ENCODE measurements at regions not wholly inside any gene's neighbourhood (a gene's known extent, or its start where the extent isn't known, plus 50 kb on each side); places are given as distances from the start of the nearest gene placed in this dataset.

DNA sequence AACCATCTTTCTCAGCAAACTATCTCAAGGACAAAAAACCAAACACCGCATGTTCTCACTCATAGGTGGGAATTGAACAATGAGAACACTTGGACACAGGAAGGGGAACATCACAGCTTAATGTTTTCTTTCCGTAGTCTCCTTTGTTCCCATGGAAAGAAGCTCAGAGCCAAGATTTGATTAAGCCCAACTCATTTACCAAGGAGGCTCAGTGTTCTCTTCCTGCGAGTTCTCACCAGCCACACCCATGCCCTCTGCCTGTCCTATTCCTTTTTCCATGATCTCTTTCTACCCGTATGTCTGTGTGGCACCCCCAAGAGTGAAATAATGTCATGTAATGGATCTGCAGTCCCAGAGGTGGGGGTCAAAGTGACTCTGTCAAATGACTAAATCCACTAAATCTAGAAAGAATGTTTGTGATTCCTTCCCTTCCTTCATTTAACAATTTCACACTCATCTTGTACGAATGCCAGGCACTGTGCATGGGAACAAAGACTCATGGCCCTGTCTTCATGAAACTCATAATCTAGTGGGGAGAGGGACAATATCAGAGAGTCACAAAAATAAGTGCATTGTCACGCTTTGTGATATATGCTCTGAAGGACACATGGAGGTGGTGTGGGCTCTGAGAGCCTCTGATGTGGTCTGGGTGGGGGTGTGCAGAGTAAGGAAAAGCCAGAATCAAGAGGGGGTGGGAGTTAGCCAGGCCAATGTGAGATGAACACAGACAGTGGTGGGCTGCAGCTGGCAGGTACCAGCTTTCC lies 292.1 kb downstream of the CDC5L start:
- no peak for DNase-seq (ENCODE audit: low read depth)

DNA sequence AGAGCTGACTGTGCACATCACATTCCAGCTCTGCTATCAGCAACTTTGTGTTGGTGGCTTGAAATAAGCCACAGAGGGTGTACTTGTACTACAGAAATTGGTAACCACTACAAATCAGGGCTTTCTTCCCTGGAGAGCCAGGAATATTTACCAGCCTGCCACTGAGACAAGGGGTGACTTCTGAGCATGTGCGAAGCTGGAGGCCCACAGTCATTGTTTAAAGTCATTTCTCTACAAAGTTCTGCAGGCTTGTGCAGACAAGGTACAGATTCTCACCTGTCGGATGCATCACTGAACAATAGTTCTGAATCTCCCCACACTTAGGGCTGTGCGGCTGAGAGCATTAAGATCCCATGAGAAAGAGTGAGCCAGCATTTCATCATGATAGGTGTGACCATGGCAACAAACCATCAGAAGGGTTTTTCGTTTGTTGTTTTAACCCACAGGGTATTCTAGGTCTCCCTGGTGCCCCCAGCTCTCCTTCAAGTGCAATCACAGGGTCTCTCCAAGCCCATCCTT lies 292.8 kb downstream of the CDC5L start:
- DNase-seq (ENCODE audit: low read depth): no peak

- DNase-seq (ENCODE audit: low read depth): no peak
These were observed 294.3 kb downstream of the CDC5L start for GRCh38 chr6:44681761-44682160.

DNA sequence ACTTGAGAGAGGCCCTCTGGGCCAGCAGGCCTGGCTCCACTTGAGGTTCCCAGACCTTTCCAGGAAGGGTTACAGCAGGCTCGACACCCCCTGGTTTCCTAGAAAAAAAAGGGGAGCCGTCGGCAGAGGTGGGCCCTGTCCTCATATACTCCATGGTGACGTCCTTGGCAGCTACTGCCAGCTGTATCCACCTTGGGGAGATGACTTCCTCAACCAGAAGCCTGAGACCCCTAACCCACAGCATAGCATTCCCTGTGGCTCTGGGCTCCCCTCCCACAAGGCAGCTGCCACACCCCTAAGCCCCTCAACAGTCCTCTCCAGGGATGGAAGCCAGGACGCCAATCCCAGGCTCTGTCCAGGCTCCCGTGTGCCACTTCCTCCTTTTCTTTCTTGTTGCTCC lies 294.8 kb downstream of the CDC5L start:
- DNase-seq (ENCODE audit: low read depth): no peak

- no peak for DNase-seq (ENCODE audit: low read depth)
These were observed 295.7 kb downstream of the CDC5L start for GRCh38 chr6:44682987-44683779.

DNA sequence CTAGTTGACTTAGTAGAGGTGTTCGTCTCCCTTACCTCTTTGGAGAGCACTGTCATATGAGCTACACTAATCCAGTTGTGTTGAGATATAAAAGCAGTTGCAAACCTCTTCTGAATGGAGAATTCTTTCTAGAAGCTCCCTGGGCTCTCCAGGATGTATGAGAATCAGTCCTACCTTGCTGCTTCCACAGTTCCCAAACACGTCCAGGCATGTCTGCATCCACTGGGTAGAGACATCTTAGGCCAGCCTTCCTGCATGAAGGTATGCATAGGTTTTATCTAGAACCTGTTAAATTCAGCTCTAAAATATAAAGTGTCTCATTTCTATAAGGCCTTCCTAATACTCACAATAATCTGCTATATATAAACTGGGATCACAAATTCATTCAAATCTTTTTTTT lies 297.7 kb downstream of the CDC5L start:
- DNase-seq (ENCODE audit: low read depth): no peak

DNA sequence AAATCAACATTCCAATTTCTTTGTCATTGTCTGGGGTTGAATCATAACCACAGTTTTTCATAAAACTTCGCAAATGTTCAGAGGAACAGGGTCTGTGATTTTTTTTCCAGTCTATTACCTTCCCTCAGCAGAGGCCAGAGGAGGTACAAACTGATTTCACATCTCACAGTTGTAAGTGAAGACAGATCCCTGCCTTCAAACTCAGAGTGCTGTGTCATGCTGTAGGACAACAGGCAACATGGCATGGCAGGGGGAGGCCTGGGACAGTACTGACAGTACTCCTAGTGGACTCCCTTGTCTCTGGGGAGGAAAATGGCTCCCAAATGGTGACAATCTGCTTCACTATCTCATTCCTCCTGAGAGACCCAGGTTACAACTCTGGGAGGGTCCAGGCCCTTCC lies 308.6 kb downstream of the CDC5L start:
- no peak for DNase-seq (ENCODE audit: low read depth)

- DNase-seq (ENCODE audit: low read depth): no peak
These were observed 309.2 kb downstream of the CDC5L start for GRCh38 chr6:44696686-44697085.

DNA sequence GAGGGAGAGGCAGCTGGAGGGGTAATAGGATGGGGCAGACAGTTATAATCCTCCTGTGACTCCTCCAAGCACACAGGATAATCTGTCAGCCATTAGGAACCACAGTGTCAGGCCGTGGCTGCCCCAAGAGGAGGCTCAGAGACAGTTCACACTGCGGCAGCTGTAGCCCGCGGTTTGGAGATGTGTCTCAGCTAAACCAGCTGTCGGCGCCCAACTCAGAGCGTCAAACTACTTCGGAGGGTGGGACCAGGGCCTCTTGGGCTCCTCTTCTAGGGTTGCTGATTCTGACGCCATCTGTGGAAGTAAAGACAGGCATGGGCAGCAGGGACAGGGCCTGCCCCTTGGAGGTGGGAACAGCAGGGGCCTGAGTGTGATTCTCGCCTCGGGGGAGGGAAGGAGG lies 309.8 kb downstream of the CDC5L start:
- DNase-seq (ENCODE audit: low read depth): no peak

- DNase-seq (ENCODE audit: low read depth): no peak
These were observed 311.1 kb downstream of the CDC5L start for GRCh38 chr6:44698602-44699001.

DNA sequence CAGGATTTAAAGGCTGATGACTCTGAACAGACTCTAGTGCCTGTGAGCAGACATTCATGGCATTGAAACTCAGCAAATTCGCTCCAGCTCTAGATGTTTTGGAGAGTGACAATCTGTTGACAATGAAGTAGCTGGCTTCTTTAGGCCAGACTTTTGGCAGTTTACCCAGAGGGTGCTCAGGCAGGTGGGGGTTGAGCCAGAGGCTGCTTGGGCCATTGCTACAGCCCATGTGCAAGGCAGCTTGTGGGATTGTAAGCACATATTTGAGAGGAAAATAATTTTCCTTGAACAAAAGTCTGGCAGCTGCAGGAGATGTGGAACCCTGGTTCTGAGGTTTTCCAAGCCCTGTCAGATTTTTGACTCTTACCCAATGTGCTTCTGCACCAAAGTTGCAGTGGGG lies 311.6 kb downstream of the CDC5L start:
- DNase-seq (ENCODE audit: low read depth): no peak

DNA sequence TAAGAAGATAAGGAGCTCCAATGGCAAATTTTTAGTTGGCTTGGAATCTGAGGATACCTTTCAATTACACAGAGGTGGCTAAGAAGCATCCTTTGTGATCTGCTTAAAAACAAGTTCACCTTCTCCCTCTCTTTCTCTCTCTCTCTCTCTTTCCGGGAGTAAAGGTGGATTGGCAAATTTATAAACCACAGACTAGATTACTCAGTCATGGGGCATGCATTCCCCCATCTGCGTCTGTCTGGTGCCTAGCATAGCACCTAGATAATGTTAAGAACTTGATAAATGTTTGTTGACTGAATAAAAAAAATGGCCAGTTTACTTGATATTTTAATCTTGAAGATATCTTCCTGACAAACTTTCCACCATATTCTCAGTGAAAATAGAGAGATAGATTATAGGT lies 312.3 kb downstream of the CDC5L start:
- DNase-seq (ENCODE audit: low read depth): no peak

DNA sequence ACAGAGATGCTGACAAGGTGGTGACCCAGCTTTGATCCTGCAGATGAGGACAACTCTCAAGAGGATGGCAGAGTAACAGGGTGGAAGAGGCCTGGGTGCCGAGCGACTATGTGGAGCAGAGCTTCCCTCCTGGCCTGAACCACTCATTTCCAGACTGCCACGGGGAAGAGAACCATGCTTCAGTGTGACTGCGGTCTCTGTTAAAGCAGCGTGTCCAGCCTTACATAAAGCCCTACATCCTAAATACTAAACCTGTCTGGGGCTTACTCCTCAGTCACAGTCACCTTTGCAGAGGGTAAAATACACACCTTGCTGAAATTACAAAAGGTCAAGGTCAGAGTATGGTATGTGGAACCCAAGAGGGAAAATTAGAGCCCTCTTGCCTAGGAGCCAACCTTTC lies 312.9 kb downstream of the CDC5L start:
- DNase-seq (ENCODE audit: low read depth): no peak

- no peak for DNase-seq (ENCODE audit: low read depth)
These were observed 313.6 kb downstream of the CDC5L start for GRCh38 chr6:44701038-44701636.

- DNase-seq (ENCODE audit: low read depth): no peak
These were observed 314.2 kb downstream of the CDC5L start for GRCh38 chr6:44701637-44702101.

- DNase-seq (ENCODE audit: low read depth): no peak
These were observed 314.8 kb downstream of the CDC5L start for GRCh38 chr6:44702292-44702691.

DNA sequence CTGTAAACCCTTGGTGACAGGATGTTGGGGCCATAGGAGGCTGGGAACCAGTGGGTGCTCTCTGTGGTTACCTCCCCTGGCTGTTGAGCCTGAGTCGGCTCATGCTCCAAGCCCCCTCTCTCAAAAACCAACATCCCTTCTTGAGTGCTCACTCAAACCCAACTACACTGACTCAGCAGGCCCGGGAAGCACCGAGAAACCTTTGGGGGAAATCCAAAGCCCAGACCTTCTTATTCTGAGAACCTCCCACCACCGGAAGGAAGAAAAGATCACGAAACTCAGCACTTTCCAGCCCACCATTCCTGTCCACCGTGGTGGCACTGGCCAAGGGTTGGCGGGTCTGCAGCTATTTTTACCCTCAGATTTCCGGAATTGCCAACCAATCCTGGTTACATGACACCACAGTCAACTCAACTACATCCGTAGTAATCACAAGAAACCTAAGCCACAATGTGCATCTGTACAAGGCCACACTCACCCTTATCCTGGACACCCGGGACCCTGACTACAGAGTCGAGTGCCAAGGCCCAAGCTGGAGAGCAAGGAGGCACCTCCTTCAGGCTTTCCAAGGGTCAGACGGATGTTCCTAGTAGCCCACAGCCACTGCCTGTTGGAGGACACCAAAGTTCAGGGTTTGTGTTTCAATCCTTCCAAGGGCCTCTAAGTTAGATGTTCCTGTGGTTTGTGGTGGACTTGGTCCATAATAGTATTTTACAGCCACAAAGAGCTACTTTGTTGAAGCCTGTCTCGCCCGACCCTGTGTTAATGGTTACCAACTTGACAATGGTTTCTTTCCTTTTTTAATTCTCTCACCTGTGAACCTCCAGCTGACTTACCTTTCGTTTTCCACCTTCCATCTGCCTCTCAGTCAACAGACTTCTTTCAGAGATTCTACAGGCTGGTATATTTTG lies 317.0 kb downstream of the CDC5L start:
- DNase-seq (ENCODE audit: low read depth): no peak

DNA sequence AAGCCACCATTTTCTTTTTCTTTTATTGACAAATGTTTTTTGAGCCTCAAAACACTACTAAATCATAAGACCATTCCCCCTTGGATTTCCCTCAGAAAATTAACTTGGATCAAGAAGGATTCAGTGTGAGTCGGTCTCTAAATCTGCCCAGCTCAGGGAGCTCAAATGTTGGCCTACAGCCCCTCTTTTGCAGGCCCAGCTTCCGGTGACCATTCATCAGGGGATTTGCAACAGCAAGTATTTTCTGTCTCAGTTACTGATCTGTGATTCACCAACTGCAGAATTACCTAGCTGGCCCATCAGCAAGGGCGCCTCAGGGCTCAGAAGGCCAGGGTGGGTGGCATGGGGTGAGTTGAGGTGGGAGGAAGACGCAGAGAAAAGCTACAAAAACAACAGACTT lies 318.1 kb downstream of the CDC5L start:
- DNase-seq (ENCODE audit: low read depth): no peak

DNA sequence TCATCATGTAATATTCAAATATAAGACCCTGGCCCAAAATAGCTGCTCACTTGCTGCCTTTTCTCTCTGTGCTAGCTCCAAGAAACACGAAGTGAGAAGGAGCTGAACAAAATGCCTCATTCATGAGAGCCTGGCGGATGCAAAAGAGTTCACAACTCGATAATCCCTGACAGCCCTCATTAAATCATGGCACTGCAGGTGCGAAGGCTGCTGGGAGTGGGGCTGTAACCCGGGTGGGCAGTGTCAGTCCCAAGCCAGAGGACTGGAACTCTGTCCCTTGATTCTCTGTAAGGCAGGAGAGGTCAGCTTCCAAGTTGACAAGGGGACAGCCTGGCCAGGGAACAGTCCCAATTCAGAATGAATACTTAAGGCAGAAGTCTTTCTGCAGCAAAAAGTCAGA lies 318.5 kb downstream of the CDC5L start:
- no peak for DNase-seq (ENCODE audit: low read depth)

GRCh38 chr6:44708208-44708607 lies 320.7 kb downstream of the CDC5L start:
- no peak for DNase-seq (ENCODE audit: low read depth)

GRCh38 chr6:44712353-44713111 lies 325.0 kb downstream of the CDC5L start:
- no peak for DNase-seq (ENCODE audit: low read depth)

Data from stimulated activated CD8-positive, alpha-beta memory T cell treated with anti-CD3 and anti-CD28 coated beads, Interleukin-12 subunit alpha, Interleukin-12 subunit beta, amount 100 ng/mL, for 4 hours (primary cell).